Activated naive CD4-positive, alpha-beta T cell treated with anti-CD3 and anti-CD28 coated beads, Interleukin-2, amount 10 ng/mL, durations not matched to agents 7 days and 5 days (primary cell): ENCODE measurements at regions not wholly inside any gene's neighbourhood (a gene's known extent, or its start where the extent isn't known, plus 50 kb on each side); places are given as distances from the start of the nearest gene placed in this dataset.
"Not testable (repeated sequence)": the region's sequence is repeated elsewhere in the genome, so short reads cannot be mapped to it uniquely, and the experiment has no call there.

Source experiments
- CTCF ChIA-PET: fragments of 350-600 bp; sonication (Branson Sonifier 250); formaldehyde crosslinking; loops from one replicate; lab custom pipeline; 2021; ENCODE audit warnings: antibody characterized with exemption; lab: Charles Lee
- DNase-seq: peaks from one replicate; pipeline ENCODE4 v3.0.0-alpha.2; 2020
- H3K27ac Mint-ChIP-seq: one replicate; pipeline ENCODE4 v1.8.0; 2021; ENCODE audit warnings: mild to moderate bottlenecking, moderate library complexity, mixed read lengths
- H3K27me3 Mint-ChIP-seq: one replicate; pipeline ENCODE4 v1.8.0; 2021; ENCODE audit warnings: mild to moderate bottlenecking, mixed read lengths
- H3K36me3 Mint-ChIP-seq: one replicate; pipeline ENCODE4 v1.8.0; 2021; ENCODE audit warnings: mixed read lengths
- H3K4me1 Mint-ChIP-seq: one replicate; pipeline ENCODE4 v1.8.0; 2021; ENCODE audit warnings: mixed read lengths
- H3K4me3 Mint-ChIP-seq: one replicate; pipeline ENCODE4 v1.8.0; 2021; ENCODE audit warnings: mild to moderate bottlenecking, moderate library complexity, mixed read lengths
- H3K9me3 Mint-ChIP-seq: one replicate; pipeline ENCODE4 v1.8.0; 2021; ENCODE audit warnings: mixed read lengths

- CTCF ChIA-PET = no interaction called here
- Mint-ChIP-seq H3K9me3 (no peaks in the 10 kb centered on the region), H3K27me3 (no peaks in the 10 kb centered on the region), H3K27ac (no peak overlapping the region), H3K4me1 (peaks cover 4% of the 10 kb centered on the region), H3K4me3 (no peak overlapping the region), H3K36me3 (no peaks in the 10 kb centered on the region)
- no peak for DNase-seq
These were observed 115.2 kb upstream of the PLCL2 start for GRCh38 chr3:16769525-16769924.

GRCh38 chr3:16770021-16770420, 114.7 kb upstream of the PLCL2 start:
- Mint-ChIP-seq H3K36me3 (no peaks in the 10 kb centered on the region), H3K27me3 (peaks cover 4% of the 10 kb centered on the region), H3K4me3 (no peak overlapping the region), H3K4me1 (peaks cover 8% of the 10 kb centered on the region), H3K9me3 (peaks cover 3% of the 10 kb centered on the region), H3K27ac (no peak overlapping the region)
- no peak for DNase-seq
- CTCF ChIA-PET = no interaction called here

- H3K36me3 Mint-ChIP-seq = no peaks in the 10 kb centered on the region
- H3K4me1 Mint-ChIP-seq = peaks cover 8% of the 10 kb centered on the region
- no peak for DNase-seq
- H3K4me3 Mint-ChIP-seq = no peak overlapping the region
- peaks cover 4% of the 10 kb centered on the region for H3K27me3 Mint-ChIP-seq
- CTCF ChIA-PET = no interaction called here
- H3K27ac Mint-ChIP-seq = no peak overlapping the region
- H3K9me3 Mint-ChIP-seq = peaks cover 3% of the 10 kb centered on the region
These were observed 114.0 kb upstream of the PLCL2 start for GRCh38 chr3:16770792-16771191.

GRCh38 chr3:16773594-16773993, 111.2 kb upstream of the PLCL2 start:
- H3K4me1 Mint-ChIP-seq, H3K36me3 Mint-ChIP-seq, H3K9me3 Mint-ChIP-seq, H3K27ac Mint-ChIP-seq, H3K4me3 Mint-ChIP-seq, CTCF ChIA-PET, H3K27me3 Mint-ChIP-seq, DNase-seq: not testable (repeated sequence)

GRCh38 chr3:16774536-16774935, 110.2 kb upstream of the PLCL2 start:
- H3K4me3 Mint-ChIP-seq, H3K27me3 Mint-ChIP-seq, H3K36me3 Mint-ChIP-seq, DNase-seq, H3K27ac Mint-ChIP-seq, H3K4me1 Mint-ChIP-seq, H3K9me3 Mint-ChIP-seq, CTCF ChIA-PET: not testable (repeated sequence)

- Mint-ChIP-seq H3K36me3 (no peaks in the 10 kb centered on the region), H3K4me3 (no peak overlapping the region), H3K27ac (no peak overlapping the region), H3K27me3 (no peaks in the 10 kb centered on the region), H3K4me1 (no peaks in the 10 kb centered on the region), H3K9me3 (no peaks in the 10 kb centered on the region)
- CTCF ChIA-PET = no interaction called here
- no peak for DNase-seq
These were observed 99.8 kb upstream of the PLCL2 start for GRCh38 chr3:16784973-16785372.

- Mint-ChIP-seq H3K27ac (no peak overlapping the region), H3K4me3 (no peak overlapping the region), H3K27me3 (no peaks in the 10 kb centered on the region), H3K36me3 (no peaks in the 10 kb centered on the region), H3K9me3 (no peaks in the 10 kb centered on the region), H3K4me1 (no peaks in the 10 kb centered on the region)
- DNase-seq = no peak
- CTCF ChIA-PET = no interaction called here
These were observed 99.3 kb upstream of the PLCL2 start for GRCh38 chr3:16785465-16785864.

- H3K27me3 Mint-ChIP-seq = peaks cover 15% of the 10 kb centered on the region
- no peaks in the 10 kb centered on the region for H3K36me3 Mint-ChIP-seq
- H3K9me3 Mint-ChIP-seq = peaks cover 2% of the 10 kb centered on the region
- H3K4me1 Mint-ChIP-seq = peaks cover 3% of the 10 kb centered on the region
- DNase-seq = no peak
- no peak overlapping the region for H3K4me3 Mint-ChIP-seq
- H3K27ac Mint-ChIP-seq = no peak overlapping the region
- CTCF ChIA-PET = no interaction called here
These were observed 96.2 kb upstream of the PLCL2 start for GRCh38 chr3:16788440-16789056.

- no peak for DNase-seq
- Mint-ChIP-seq H3K27me3 (peaks cover 15% of the 10 kb centered on the region), H3K27ac (no peak overlapping the region), H3K9me3 (peaks cover 2% of the 10 kb centered on the region), H3K4me1 (peaks cover 3% of the 10 kb centered on the region), H3K4me3 (no peak overlapping the region), H3K36me3 (no peaks in the 10 kb centered on the region)
- CTCF ChIA-PET = no interaction called here
These were observed 95.2 kb upstream of the PLCL2 start for GRCh38 chr3:16789344-16790120.

GRCh38 chr3:16790432-16791400, 94.0 kb upstream of the PLCL2 start:
- no peak overlapping the region for H3K4me3 Mint-ChIP-seq
- peaks cover 15% of the 10 kb centered on the region for H3K27me3 Mint-ChIP-seq
- peaks cover 2% of the 10 kb centered on the region for H3K9me3 Mint-ChIP-seq
- H3K36me3 Mint-ChIP-seq = no peaks in the 10 kb centered on the region
- CTCF ChIA-PET = no interaction called here
- H3K27ac Mint-ChIP-seq = no peak overlapping the region
- H3K4me1 Mint-ChIP-seq = peaks cover 3% of the 10 kb centered on the region
- DNase-seq = no peak

GRCh38 chr3:16793321-16793720, 91.4 kb upstream of the PLCL2 start:
- no peak overlapping the region for H3K27ac Mint-ChIP-seq

GRCh38 chr3:16794257-16794656, 90.5 kb upstream of the PLCL2 start:
- Mint-ChIP-seq H3K4me1 (peaks cover 6% of the 10 kb centered on the region), H3K4me3 (no peak overlapping the region), H3K9me3 (peaks cover 6% of the 10 kb centered on the region), H3K27me3 (peaks cover 15% of the 10 kb centered on the region), H3K27ac (no peak overlapping the region), H3K36me3 (peaks cover 1% of the 10 kb centered on the region)
- CTCF ChIA-PET = no interaction called here
- DNase-seq = no peak

More at GRCh38 chr3:16793321-16793720, 91.4 kb upstream of the PLCL2 start:
- Mint-ChIP-seq H3K4me3 (no peak overlapping the region), H3K9me3 (peaks cover 2% of the 10 kb centered on the region), H3K4me1 (peaks cover 6% of the 10 kb centered on the region), H3K36me3 (no peaks in the 10 kb centered on the region), H3K27me3 (peaks cover 15% of the 10 kb centered on the region)
- CTCF ChIA-PET = no interaction called here
- DNase-seq = no peak

- peaks cover 2% of the 10 kb centered on the region for H3K36me3 Mint-ChIP-seq
- peaks cover 12% of the 10 kb centered on the region for H3K4me1 Mint-ChIP-seq
- DNase-seq = no peak
- peaks cover 15% of the 10 kb centered on the region for H3K27me3 Mint-ChIP-seq
- H3K27ac Mint-ChIP-seq = no peak overlapping the region
- H3K9me3 Mint-ChIP-seq = peaks cover 8% of the 10 kb centered on the region
- CTCF ChIA-PET = no interaction called here
- H3K4me3 Mint-ChIP-seq = no peak overlapping the region
These were observed 89.2 kb upstream of the PLCL2 start for GRCh38 chr3:16795581-16795980.

GRCh38 chr3:16797831-16798230, 86.9 kb upstream of the PLCL2 start:
- H3K36me3 Mint-ChIP-seq = peaks cover 2% of the 10 kb centered on the region
- no peak for DNase-seq
- peaks cover 7% of the 10 kb centered on the region for H3K9me3 Mint-ChIP-seq
- H3K4me3 Mint-ChIP-seq = no peak overlapping the region
- H3K4me1 Mint-ChIP-seq = peaks cover 24% of the 10 kb centered on the region
- peaks cover 7% of the 10 kb centered on the region for H3K27me3 Mint-ChIP-seq
- CTCF ChIA-PET = no interaction called here
- no peak overlapping the region for H3K27ac Mint-ChIP-seq
